Motor neuron (in vitro differentiated cells): ENCODE measurements at regions not wholly inside any gene's neighbourhood (a gene's known extent, or its start where the extent isn't known, plus 50 kb on each side); places are given as distances from the start of the nearest gene placed in this dataset.
A peak's percentile ranks its signal among the peaks of the same experiment; 100 is the strongest.
"Not testable (repeated sequence)": the region's sequence is repeated elsewhere in the genome, so short reads cannot be mapped to it uniquely, and the experiment has no call there.

Experiments used
- ATAC-seq, 8 experiments: fragments of 200-7000 bp; cut with Tn5 transposase; replicated peaks in 6 of 8; 2 replicates each; pipeline ENCODE4 v1.8.0; 2021; ENCODE audit warnings: mild to moderate bottlenecking in 8 of 8, moderate library complexity in 8 of 8
- H3K27ac ChIP-seq, 2 donors: fragments of 250-450 bp; sonication (Bioruptor Pico); 2 replicates each; pipeline ENCODE4 v1.9.0; 2021; ENCODE audit warnings: antibody characterized with exemption in 2 of 2, mild to moderate bottlenecking in 2 of 2, moderate library complexity in 1 of 2
- H3K4me1 ChIP-seq, 2 donors: fragments of 250-450 bp; sonication (Bioruptor Pico); replicated peaks in 1 of 2; 2 replicates each; pipeline ENCODE4 v1.6.1; 2021; ENCODE audit warnings: antibody characterized with exemption in 2 of 2, mild to moderate bottlenecking in 2 of 2, moderate library complexity in 1 of 2
- H3K4me3 ChIP-seq, 5 donors: fragments of 250-450 bp; sonication (Bioruptor Pico); 2 replicates each; pipeline ENCODE4 v1.9.0; 2021; ENCODE audit warnings: antibody characterized with exemption in 5 of 5, mild to moderate bottlenecking in 5 of 5, moderate library complexity in 4 of 5
- WGBS, 10 experiments: fragments of 450-650 bp; shearing (Covaris generic); methylation state at CpG; one replicate each; pipeline ENCODE4 v1.0.0; 2022; 5-methylcytosine and 5-hydroxymethylcytosine counted together
- in situ Hi-C, 9 experiments: fragments of 400-800 bp; cut with MboI; loops; one replicate each; pipeline ENCODE4 v1.15.0; 2021; ENCODE audit warnings: low sequenced_read_pairs in 9 of 9, low pct_unique_long_range_greater_than_20kb in 2 of 9; ENCODE audit not compliant: unreplicated experiment in 9 of 9

DNA sequence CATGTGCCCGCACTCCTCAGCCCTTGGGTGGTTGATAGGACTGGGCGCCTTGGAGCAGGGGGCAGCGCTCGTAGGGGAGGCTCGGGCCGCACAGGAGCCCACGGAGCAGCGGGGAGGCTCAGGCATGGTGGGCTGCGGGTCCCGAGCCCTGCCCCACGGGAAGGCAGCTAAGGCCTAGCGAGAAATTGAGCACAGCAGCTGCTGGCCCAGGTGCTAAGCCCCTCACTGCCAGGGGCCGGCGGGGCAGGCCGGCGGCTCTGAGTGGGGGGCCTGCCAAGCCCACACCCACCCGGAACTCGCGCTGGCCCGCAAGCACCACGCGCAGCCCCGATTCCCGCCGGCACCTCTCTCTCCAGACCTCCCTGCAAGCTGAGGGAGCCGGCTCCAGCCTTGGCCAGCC lies 86.7 kb upstream of the CDCA7L start:
- 40 to 93% (median 63%) methylated on average over 1 to 3 of the region's 26 CpGs; no CpG with 5 or more reads in 6 of the 10 experiments for WGBS, 10 experiments
- in situ Hi-C loops, H3K4me3 ChIP-seq, ATAC-seq, H3K27ac ChIP-seq, H3K4me1 ChIP-seq: not testable (repeated sequence)

DNA sequence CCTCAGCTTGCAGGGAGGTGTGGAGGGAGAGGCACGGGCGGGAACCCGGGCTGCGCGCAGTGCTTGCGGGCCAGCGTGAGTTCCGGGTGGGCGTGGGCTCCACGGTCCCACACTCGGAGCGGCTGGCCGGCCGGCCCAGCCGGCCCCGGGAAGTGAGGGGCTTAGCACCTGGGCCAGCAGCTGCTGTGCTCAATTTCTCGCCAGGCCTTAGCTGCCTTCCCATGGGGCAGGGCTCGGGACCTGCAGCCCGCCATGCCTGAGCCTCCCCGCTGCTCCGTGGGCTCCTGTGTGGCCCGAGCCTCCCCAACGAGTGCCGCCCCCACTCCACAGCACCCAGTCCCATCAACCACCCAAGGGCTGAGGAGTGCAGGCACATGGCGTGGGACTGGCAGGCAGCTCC lies 83.0 kb upstream of the CDCA7L start:
- ATAC-seq, H3K4me1 ChIP-seq, H3K27ac ChIP-seq, in situ Hi-C loops, H3K4me3 ChIP-seq: not testable (repeated sequence)
- 80 to 100% (median 87%) methylated on average over 1 to 10 of the region's 25 CpGs; no CpG with 5 or more reads in 6 of the 10 experiments for WGBS, 10 experiments

DNA sequence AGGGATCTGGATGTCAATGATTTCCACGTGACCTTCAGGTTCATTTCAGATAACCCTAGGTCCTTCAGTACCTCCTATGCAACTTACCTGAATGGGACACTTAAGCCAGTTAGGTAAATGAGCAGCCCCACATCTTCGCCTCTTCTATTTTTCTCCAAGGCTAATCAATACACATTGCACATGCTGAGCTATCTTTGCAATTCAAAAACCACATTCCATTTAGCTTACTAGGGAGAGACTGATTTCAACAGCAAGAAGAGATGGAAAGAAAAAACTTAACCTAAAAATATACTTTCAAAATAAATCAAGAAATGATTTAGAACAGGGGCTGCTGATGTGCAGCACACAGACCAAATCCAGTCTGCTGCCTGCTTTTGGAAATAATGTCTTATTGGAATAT lies 81.8 kb upstream of the CDCA7L start:
- Histone ChIP-seq H3K4me3 (no peak overlapping the region), H3K27ac (no peak overlapping the region), H3K4me1 (peaks cover 0 to 4% of the 10 kb centered on the region in 2 donors)
- WGBS, 10 experiments = 38 to 100% (median 76%) methylated on average over 1 to 2 of the region's 2 CpGs
- ATAC-seq = peak in 2 of 8 experiments; percentile 63 to 78
- in situ Hi-C loops = no loop called here

DNA sequence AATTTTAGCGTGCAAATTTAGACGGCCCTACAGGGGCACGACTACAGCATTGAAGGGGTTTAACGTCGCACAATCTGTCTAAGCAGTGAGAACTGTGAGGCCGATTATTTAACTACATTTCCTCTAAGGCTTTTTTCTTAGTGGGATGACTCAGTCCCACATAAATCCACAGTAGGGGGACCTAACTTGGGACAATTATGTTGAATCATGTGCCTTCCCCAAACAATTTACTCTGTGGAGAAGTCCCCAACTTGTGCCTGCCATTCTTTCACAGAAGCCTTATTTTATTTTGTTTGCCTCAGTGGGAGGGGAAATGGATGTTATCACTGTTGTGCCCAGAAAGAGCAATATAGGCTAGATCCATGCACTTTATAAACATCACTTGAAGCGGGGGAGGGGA lies 80.3 kb upstream of the CDCA7L start:
- in situ Hi-C loops = no loop called here
- peak in 5 of 8 experiments; percentile 58 to 79 (median 73) for ATAC-seq
- 10 to 94% (median 80%) methylated on average over 1 to 7 of the region's 7 CpGs for WGBS, 10 experiments

DNA sequence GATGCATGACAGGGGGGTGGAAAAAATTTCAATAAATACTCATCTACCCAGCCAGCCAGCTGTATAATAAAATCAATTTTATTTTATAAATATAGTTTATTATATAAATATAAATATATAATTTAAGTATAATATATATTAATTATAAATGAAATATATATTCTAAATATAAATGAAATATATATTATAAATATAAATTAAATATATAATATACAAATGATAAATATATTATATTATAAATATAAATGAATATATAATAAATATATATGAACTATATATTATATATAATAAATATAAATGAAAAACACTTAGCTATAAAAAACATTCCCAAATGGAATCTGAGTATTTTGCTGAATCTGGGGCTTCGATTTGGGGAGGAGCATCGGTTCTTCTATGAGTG lies 79.4 kb upstream of the CDCA7L start:
- no peak overlapping the region for H3K27ac ChIP-seq
- WGBS, 10 experiments = 25 to 100% (median 88%) methylated on average over 1 to 2 of the region's 2 CpGs; no CpG with 5 or more reads in 1 of the 10 experiments
- H3K4me1 ChIP-seq = peaks cover 0 to 4% of the 10 kb centered on the region in 2 donors
- H3K4me3 ChIP-seq = no peak overlapping the region
- in situ Hi-C loops = no loop called here
- no peak for ATAC-seq

More for the DNA sequence above, 80.3 kb upstream of the CDCA7L start:
- peaks cover 0 to 4% of the 10 kb centered on the region in 2 donors for H3K4me1 ChIP-seq
- H3K4me3 ChIP-seq = no peak overlapping the region
- H3K27ac ChIP-seq = no peak overlapping the region

DNA sequence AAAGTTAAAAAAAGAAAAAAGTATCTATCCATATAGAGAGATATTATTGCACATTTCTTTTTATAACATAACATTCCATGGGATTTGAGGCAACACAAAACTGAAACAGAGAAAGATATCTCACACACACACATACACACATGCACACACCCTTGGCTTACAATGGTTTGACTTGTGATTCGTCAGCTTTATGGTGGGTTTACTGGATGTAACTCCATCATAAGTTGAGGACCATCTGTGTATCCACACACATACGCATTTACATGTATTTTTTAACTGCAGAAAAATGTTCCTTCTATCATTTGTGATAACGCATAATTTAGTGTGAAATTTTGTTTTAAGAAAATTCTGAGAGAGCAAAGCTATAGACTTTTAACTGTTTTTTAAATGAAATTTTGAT lies 74.2 kb upstream of the CDCA7L start:
- Histone ChIP-seq H3K4me3 (no peak overlapping the region), H3K4me1 (no peaks in the 10 kb centered on the region), H3K27ac (no peak overlapping the region)
- in situ Hi-C loops = no loop called here
- WGBS, 10 experiments = 32 to 100% (median 80%) methylated on average over 2 to 3 of the region's 3 CpGs; no CpG with 5 or more reads in 1 of the 10 experiments
- no peak for ATAC-seq

DNA sequence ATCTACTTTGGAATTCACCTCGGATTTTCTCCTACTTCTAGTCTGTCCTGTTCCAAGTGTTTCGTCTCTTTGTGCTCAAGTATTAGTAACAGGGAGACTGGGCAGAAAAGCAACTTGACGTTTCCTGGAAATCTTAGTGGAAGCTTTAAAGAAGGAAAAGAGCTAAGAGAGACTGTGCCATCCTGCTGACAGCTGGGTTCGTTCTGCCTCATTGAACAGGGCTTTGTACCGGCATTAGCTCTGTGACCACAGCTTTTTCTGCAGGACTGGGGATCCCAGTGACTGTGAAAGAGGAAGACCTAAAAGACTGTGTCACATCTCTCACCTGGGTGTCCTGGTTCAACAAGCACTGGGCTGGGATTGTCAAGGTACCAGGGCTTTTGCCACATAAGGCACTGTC lies 70.8 kb upstream of the CDCA7L start:
- peak in 3 of 8 experiments; percentile 38 to 72 (median 60) for ATAC-seq
- Histone ChIP-seq H3K4me1 (no peaks in the 10 kb centered on the region), H3K4me3 (no peak overlapping the region), H3K27ac (no peak overlapping the region)
- in situ Hi-C loops = no loop called here
- WGBS, 10 experiments = 0 to 66% (median 41%) methylated on average over 1 to 5 of the region's 5 CpGs; no CpG with 5 or more reads in 1 of the 10 experiments

DNA sequence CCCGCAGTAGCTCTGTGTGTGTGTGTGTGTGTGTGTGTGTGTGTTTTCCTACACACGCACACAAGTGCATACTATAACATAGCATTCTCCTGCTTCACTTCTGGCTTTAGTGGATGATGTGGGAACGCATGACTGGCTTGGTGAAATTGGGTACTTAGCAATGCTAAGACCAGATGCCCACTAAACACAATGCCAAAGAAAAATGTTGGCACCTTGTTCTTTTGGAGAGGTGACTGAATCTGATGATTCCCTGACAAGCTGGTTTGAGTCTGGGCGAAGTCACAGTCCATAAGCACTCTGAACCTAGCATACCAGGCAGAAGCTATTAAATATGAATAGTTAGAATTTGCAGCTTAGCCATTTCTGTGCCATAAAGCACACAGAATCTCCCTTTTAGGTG lies 68.0 kb upstream of the CDCA7L start:
- no peak for ATAC-seq
- Histone ChIP-seq H3K4me3 (no peak overlapping the region), H3K4me1 (no peaks in the 10 kb centered on the region), H3K27ac (no peak overlapping the region)
- 17 to 100% (median 75%) methylated on average over 1 to 4 of the region's 4 CpGs; no CpG with 5 or more reads in 2 of the 10 experiments for WGBS, 10 experiments
- in situ Hi-C loops = no loop called here

DNA sequence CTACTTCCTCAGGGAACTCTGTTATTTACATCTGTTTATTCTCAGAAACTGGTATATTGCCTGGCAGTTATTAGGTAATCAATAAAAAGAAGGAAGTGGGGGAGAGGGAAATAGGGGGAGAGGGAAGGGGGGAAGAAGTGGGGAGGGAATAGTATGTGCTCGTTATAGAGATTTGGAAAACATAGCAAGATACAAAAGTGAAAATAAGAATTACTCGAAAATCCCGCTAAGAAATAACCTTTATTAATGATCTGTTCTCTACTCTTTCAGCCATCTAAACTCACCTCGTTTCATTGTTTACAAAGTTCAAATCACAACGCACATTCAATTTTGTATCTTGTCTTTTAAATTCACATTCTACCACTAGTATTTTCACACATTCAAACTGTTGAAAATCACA lies 63.0 kb upstream of the CDCA7L start:
- ATAC-seq = no peak
- in situ Hi-C loops = no loop called here

DNA sequence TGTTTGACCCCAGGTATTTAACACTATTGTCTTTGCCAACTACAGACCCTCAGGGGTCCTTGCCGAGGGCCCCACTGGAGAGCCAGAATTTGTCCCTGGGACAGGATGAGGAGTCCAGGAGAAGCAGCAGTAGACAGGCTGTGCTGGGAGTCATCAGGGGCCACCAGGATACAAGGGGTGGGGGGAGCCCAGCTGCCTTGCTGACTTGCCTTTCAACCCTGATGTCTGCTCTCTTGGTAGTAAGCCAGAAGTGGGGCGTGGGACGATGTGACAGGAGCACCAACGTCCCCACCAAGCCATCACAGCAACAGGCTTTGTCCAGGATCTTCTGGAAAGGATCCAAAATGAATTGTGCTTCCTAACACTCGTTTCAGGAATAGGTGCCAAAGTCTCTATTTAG lies 62.4 kb upstream of the CDCA7L start:
- in situ Hi-C loops = no loop called here
- ATAC-seq = peak in 1 of 8 experiments; percentile 11
- 0 to 73% (median 45%) methylated on average over 1 to 5 of the region's 5 CpGs; no CpG with 5 or more reads in 2 of the 10 experiments for WGBS, 10 experiments

More for the DNA sequence above, 63.0 kb upstream of the CDCA7L start:
- WGBS, 10 experiments = 16 to 91% (median 73%) methylated on average over 2 to 5 of the region's 5 CpGs; no CpG with 5 or more reads in 2 of the 10 experiments
- no peak overlapping the region for H3K27ac ChIP-seq
- H3K4me3 ChIP-seq = no peak overlapping the region
- H3K4me1 ChIP-seq = no peaks in the 10 kb centered on the region

DNA sequence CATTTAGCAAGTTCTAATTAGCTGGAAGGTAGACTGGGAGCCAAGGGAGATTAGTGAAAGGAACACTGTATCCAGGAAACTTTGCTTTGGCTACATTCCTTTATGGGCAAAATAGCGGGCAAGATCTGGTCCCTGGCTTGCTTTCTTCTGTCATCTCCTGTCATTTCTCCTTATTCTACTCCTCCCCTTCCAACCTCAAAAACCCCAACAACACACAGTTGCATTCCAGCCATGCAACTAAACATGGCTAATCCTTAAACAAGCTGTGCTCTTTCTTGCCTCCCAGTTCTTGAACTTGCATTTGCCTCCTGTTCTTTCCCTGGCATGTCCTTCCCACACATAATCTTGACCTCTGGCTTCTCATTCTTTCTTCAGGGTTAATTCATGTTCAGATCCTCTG lies 59.5 kb upstream of the CDCA7L start:
- in situ Hi-C loops = no loop called here
- Histone ChIP-seq H3K4me3 (no peak overlapping the region), H3K4me1 (peaks cover 0 to 4% of the 10 kb centered on the region in 2 donors), H3K27ac (no peak overlapping the region)
- ATAC-seq = no peak
- 33 to 86% (median 80%) methylated on average over 1 of the region's 1 CpG; no CpG with 5 or more reads in 3 of the 10 experiments for WGBS, 10 experiments

More for the DNA sequence above, 62.4 kb upstream of the CDCA7L start:
- no peak overlapping the region for H3K27ac ChIP-seq
- no peak overlapping the region for H3K4me3 ChIP-seq
- no peaks in the 10 kb centered on the region for H3K4me1 ChIP-seq

DNA sequence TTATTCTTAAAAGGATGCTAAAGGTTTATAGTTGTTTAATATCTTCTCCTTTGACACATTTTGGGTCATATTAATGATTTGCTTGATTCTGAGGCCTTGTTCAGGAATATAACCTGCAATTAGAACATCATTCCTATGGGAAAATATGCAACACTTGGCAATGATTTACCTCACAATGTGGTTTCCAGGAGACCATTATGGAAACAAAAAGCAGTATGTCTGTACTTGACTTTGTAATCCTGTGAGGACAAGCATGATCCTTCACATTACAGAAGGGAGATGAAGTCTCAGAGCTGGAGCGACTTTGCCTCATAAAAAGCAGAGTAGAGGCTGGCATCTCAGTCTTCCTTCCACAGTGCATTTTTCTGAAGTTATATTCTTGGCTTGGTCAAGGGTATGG lies 57.0 kb upstream of the CDCA7L start:
- in situ Hi-C loops = no loop called here
- Histone ChIP-seq H3K27ac (no peak overlapping the region), H3K4me3 (no peak overlapping the region), H3K4me1 (peaks cover 0 to 4% of the 10 kb centered on the region in 2 donors)
- 33 to 86% (median 62%) methylated on average over 1 of the region's 1 CpG; no CpG with 5 or more reads in 4 of the 10 experiments for WGBS, 10 experiments
- peak in 1 of 8 experiments; percentile 28 for ATAC-seq

DNA sequence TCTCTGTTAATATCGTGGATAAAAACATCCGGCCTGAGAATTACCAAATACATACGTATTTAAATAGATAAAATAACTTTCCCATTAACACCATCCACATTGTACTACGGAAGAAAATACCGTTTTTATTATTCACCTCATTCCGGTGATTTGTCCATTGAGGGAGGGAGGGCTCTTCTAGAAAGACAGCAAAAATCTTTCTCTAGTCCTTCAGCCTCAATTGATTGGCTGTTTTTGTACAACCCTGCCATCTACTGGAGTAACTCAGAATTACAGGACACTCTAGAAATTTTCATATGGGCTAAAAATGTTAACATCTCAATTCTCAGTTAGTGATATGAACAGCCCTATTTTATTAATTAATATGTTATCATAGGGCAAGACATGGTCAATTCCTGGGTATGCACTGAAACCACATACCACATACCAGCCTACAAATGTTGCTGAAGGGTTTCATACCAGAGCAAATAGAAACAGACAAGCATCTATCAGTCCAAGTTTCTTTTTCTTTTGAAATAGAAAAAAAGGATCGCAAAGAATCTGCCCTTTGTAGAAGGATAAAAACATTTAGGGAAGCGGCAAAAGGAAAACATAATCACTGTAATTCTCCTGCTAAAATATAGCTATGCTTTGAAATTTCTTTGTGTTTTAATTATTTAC lies 55.8 kb upstream of the CDCA7L start:
- H3K4me1 ChIP-seq = peaks cover 0 to 4% of the 10 kb centered on the region in 2 donors
- ATAC-seq = peak; percentile 38 to 80 (median 53)
- WGBS, 10 experiments = 5 to 40% (median 27%) methylated on average over 3 to 8 of the region's 8 CpGs
- H3K27ac ChIP-seq = no peak overlapping the region
- H3K4me3 ChIP-seq = no peak overlapping the region
- in situ Hi-C loops = no loop called here

DNA sequence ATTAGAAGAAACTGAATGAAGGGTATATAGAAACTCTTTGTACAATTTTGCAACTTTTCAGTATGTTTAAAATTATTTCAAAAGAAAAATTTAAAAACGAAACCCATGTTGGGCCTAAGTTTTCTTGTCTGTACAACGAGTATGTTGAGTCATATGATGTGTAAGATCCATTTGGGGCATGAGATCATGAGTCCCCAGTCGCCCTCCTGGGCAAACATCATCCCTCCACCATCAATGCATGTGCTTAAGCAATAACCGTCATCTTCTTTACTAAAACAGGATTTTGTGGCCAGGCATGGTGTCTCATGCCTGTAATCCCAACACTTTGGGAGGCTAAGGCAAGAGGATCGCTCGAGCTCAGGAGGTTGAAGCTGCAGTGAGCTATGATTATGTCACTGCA lies 54.2 kb upstream of the CDCA7L start:
- no peak for ATAC-seq
- Histone ChIP-seq H3K4me3 (no peak overlapping the region), H3K4me1 (peaks cover 0 to 4% of the 10 kb centered on the region in 2 donors), H3K27ac (no peak overlapping the region)
- WGBS, 10 experiments = 65 to 100% (median 92%) methylated on average over 2 to 6 of the region's 6 CpGs; no CpG with 5 or more reads in 1 of the 10 experiments
- in situ Hi-C loops = no loop called here
